ENCODE measurements at regions not wholly inside any gene's neighbourhood (a gene's known extent, or its start where the extent isn't known, plus 50 kb on each side); places are given as distances from the start of the nearest gene placed in this dataset.

GRCh38 chr13:48773531-48774275, 120.0 kb downstream of the CYSLTR2 start:
- H2AK5ac ChIP-seq (ENCODE audit: low read depth, low read length): no peak overlapping the region
- no peak overlapping the region for H3K4me2 ChIP-seq (ENCODE audit: insufficient read depth, low read length, poor library complexity, severe bottlenecking)
- H3K14ac ChIP-seq (ENCODE audit: low read length): no peak overlapping the region
- H3K23ac ChIP-seq (ENCODE audit: low read depth, low read length, poor library complexity): no peak overlapping the region
- no peak for DNase-seq (ENCODE audit: low spot score)
- H4K91ac ChIP-seq (ENCODE audit: low read depth, low read length, poor library complexity): no peak overlapping the region
- no peak overlapping the region for H3K27ac ChIP-seq (replicated peaks; ENCODE audit: low read length)
- H3K4me1 ChIP-seq (ENCODE audit: control insufficient read depth in 2 of 2, insufficient read depth in 1 of 2, low read depth in 1 of 2, low read length in 2 of 2): no peaks in the 10 kb centered on the region
- no peak overlapping the region for H3K4me3 ChIP-seq (ENCODE audit: low read length in 2 of 2)
- no peak overlapping the region for H2AFZ ChIP-seq (ENCODE audit: low read length)
- H3K36me3 ChIP-seq (replicated peaks in 1 of 2; ENCODE audit: control insufficient read depth in 2 of 2, insufficient read depth in 2 of 2, low read length in 2 of 2): no peaks in the 10 kb centered on the region
- no peak overlapping the region for H2BK12ac ChIP-seq (ENCODE audit: low read length)
- WGBS, 2 donors (ENCODE audit: extremely low coverage in 2 of 2, insufficient read length in 2 of 2, insufficient replicate concordance in 1 of 2): no CpG with 5 or more reads among the region's 2 CpGs
- no peak overlapping the region for H3K18ac ChIP-seq (ENCODE audit: low read length)
- no peaks in the 10 kb centered on the region for H3K27me3 ChIP-seq (ENCODE audit: control insufficient read depth in 3 of 3, insufficient read depth in 3 of 3, low read depth in 1 of 3, low read length in 3 of 3)
- H3K79me1 ChIP-seq (ENCODE audit: low read depth, low read length): no peaks in the 10 kb centered on the region
- H2BK120ac ChIP-seq (ENCODE audit: low read depth, low read length): no peak overlapping the region
- H2BK15ac ChIP-seq (ENCODE audit: low read length): no peak overlapping the region
- no peak overlapping the region for H3K4ac ChIP-seq (ENCODE audit: low read length)
- H3K9me3 ChIP-seq (replicated peaks in 1 of 2; ENCODE audit: control insufficient read depth in 2 of 2, insufficient read depth in 1 of 2, low read depth in 1 of 2, low read length in 2 of 2): no peaks in the 10 kb centered on the region
- H2BK5ac ChIP-seq (ENCODE audit: low read length): no peak overlapping the region
- no peak overlapping the region for H3K9ac ChIP-seq (ENCODE audit: low read depth, low read length, poor library complexity)
- no peak overlapping the region for H4K8ac ChIP-seq (ENCODE audit: low read depth, low read length)

GRCh38 chr13:48775285-48775684, 121.6 kb downstream of the CYSLTR2 start:
- no peak overlapping the region for H3K4me3 ChIP-seq (ENCODE audit: low read length in 2 of 2)
- H3K27ac ChIP-seq (replicated peaks; ENCODE audit: low read length): no peak overlapping the region
- no peak overlapping the region for H4K91ac ChIP-seq (ENCODE audit: low read depth, low read length, poor library complexity)
- no peaks in the 10 kb centered on the region for H3K36me3 ChIP-seq (replicated peaks in 1 of 2; ENCODE audit: control insufficient read depth in 2 of 2, insufficient read depth in 2 of 2, low read length in 2 of 2)
- H3K9me3 ChIP-seq (replicated peaks in 1 of 2; ENCODE audit: control insufficient read depth in 2 of 2, insufficient read depth in 1 of 2, low read depth in 1 of 2, low read length in 2 of 2): no peaks in the 10 kb centered on the region
- no peak overlapping the region for H2BK5ac ChIP-seq (ENCODE audit: low read length)
- H3K4me1 ChIP-seq (ENCODE audit: control insufficient read depth in 2 of 2, insufficient read depth in 1 of 2, low read depth in 1 of 2, low read length in 2 of 2): no peaks in the 10 kb centered on the region
- no peak overlapping the region for H2AFZ ChIP-seq (ENCODE audit: low read length)
- no peak overlapping the region for H2BK120ac ChIP-seq (ENCODE audit: low read depth, low read length)
- no peak overlapping the region for H2BK12ac ChIP-seq (ENCODE audit: low read length)
- no peaks in the 10 kb centered on the region for H3K79me1 ChIP-seq (ENCODE audit: low read depth, low read length)
- no peak overlapping the region for H3K4ac ChIP-seq (ENCODE audit: low read length)
- H3K23ac ChIP-seq (ENCODE audit: low read depth, low read length, poor library complexity): no peak overlapping the region
- DNase-seq (ENCODE audit: low spot score): no peak
- H3K4me2 ChIP-seq (ENCODE audit: insufficient read depth, low read length, poor library complexity, severe bottlenecking): no peak overlapping the region
- H2AK5ac ChIP-seq (ENCODE audit: low read depth, low read length): no peak overlapping the region
- H3K27me3 ChIP-seq (ENCODE audit: control insufficient read depth in 3 of 3, insufficient read depth in 3 of 3, low read depth in 1 of 3, low read length in 3 of 3): no peaks in the 10 kb centered on the region
- H4K8ac ChIP-seq (ENCODE audit: low read depth, low read length): no peak overlapping the region
- no peak overlapping the region for H3K14ac ChIP-seq (ENCODE audit: low read length)
- no peak overlapping the region for H3K18ac ChIP-seq (ENCODE audit: low read length)
- WGBS, 2 donors (ENCODE audit: extremely low coverage in 2 of 2, insufficient read length in 2 of 2, insufficient replicate concordance in 1 of 2): no CpG with 5 or more reads among the region's 2 CpGs
- H3K9ac ChIP-seq (ENCODE audit: low read depth, low read length, poor library complexity): no peak overlapping the region
- H2BK15ac ChIP-seq (ENCODE audit: low read length): no peak overlapping the region

- Histone ChIP-seq H3K14ac (ENCODE audit: low read length) (no peak overlapping the region), H3K4me1 (ENCODE audit: control insufficient read depth in 2 of 2, insufficient read depth in 1 of 2, low read depth in 1 of 2, low read length in 2 of 2) (no peaks in the 10 kb centered on the region), H3K4me2 (ENCODE audit: insufficient read depth, low read length, poor library complexity, severe bottlenecking) (no peak overlapping the region), H2BK120ac (ENCODE audit: low read depth, low read length) (no peak overlapping the region), H2AK5ac (ENCODE audit: low read depth, low read length) (no peak overlapping the region), H3K9me3 (replicated peaks in 1 of 2; ENCODE audit: control insufficient read depth in 2 of 2, insufficient read depth in 1 of 2, low read depth in 1 of 2, low read length in 2 of 2) (peaks cover 0 to 2% of the 10 kb centered on the region in 2 donors), H2BK5ac (ENCODE audit: low read length) (no peak overlapping the region), H3K23ac (ENCODE audit: low read depth, low read length, poor library complexity) (no peak overlapping the region), H4K8ac (ENCODE audit: low read depth, low read length) (no peak overlapping the region), H4K91ac (ENCODE audit: low read depth, low read length, poor library complexity) (no peak overlapping the region), H3K36me3 (replicated peaks in 1 of 2; ENCODE audit: control insufficient read depth in 2 of 2, insufficient read depth in 2 of 2, low read length in 2 of 2) (no peaks in the 10 kb centered on the region), H3K4ac (ENCODE audit: low read length) (no peak overlapping the region), H3K9ac (ENCODE audit: low read depth, low read length, poor library complexity) (no peak overlapping the region), H2AFZ (ENCODE audit: low read length) (no peak overlapping the region), H2BK12ac (ENCODE audit: low read length) (no peak overlapping the region), H2BK15ac (ENCODE audit: low read length) (no peak overlapping the region), H3K18ac (ENCODE audit: low read length) (no peak overlapping the region), H3K79me1 (ENCODE audit: low read depth, low read length) (no peaks in the 10 kb centered on the region), H3K27me3 (ENCODE audit: control insufficient read depth in 3 of 3, insufficient read depth in 3 of 3, low read depth in 1 of 3, low read length in 3 of 3) (no peaks in the 10 kb centered on the region), H3K27ac (replicated peaks; ENCODE audit: low read length) (no peak overlapping the region), H3K4me3 (ENCODE audit: low read length in 2 of 2) (no peak overlapping the region)
- WGBS, 2 donors (ENCODE audit: extremely low coverage in 2 of 2, insufficient read length in 2 of 2, insufficient replicate concordance in 1 of 2): no CpG with 5 or more reads among the region's 4 CpGs
- DNase-seq (ENCODE audit: low spot score): no peak
Observed at GRCh38 chr13:48775804-48776203, 122.1 kb downstream of the CYSLTR2 start.

GRCh38 chr13:48776401-48776800, 122.7 kb downstream of the CYSLTR2 start:
- DNase-seq (ENCODE audit: low spot score): no peak
- WGBS, 2 donors (ENCODE audit: extremely low coverage in 2 of 2, insufficient read length in 2 of 2, insufficient replicate concordance in 1 of 2): no CpG with 5 or more reads among the region's 1 CpG
- Histone ChIP-seq H2AFZ (ENCODE audit: low read length) (no peak overlapping the region), H3K23ac (ENCODE audit: low read depth, low read length, poor library complexity) (no peak overlapping the region), H3K79me1 (ENCODE audit: low read depth, low read length) (no peaks in the 10 kb centered on the region), H3K9ac (ENCODE audit: low read depth, low read length, poor library complexity) (no peak overlapping the region), H2BK15ac (ENCODE audit: low read length) (no peak overlapping the region), H3K27me3 (ENCODE audit: control insufficient read depth in 3 of 3, insufficient read depth in 3 of 3, low read depth in 1 of 3, low read length in 3 of 3) (no peaks in the 10 kb centered on the region), H3K4me1 (ENCODE audit: control insufficient read depth in 2 of 2, insufficient read depth in 1 of 2, low read depth in 1 of 2, low read length in 2 of 2) (no peaks in the 10 kb centered on the region), H2BK5ac (ENCODE audit: low read length) (no peak overlapping the region), H2BK12ac (ENCODE audit: low read length) (no peak overlapping the region), H3K18ac (ENCODE audit: low read length) (no peak overlapping the region), H3K4ac (ENCODE audit: low read length) (no peak overlapping the region), H2AK5ac (ENCODE audit: low read depth, low read length) (no peak overlapping the region), H3K27ac (replicated peaks; ENCODE audit: low read length) (no peak overlapping the region), H3K9me3 (replicated peaks in 1 of 2; ENCODE audit: control insufficient read depth in 2 of 2, insufficient read depth in 1 of 2, low read depth in 1 of 2, low read length in 2 of 2) (peaks cover 0 to 5% of the 10 kb centered on the region in 2 donors), H3K36me3 (replicated peaks in 1 of 2; ENCODE audit: control insufficient read depth in 2 of 2, insufficient read depth in 2 of 2, low read length in 2 of 2) (no peaks in the 10 kb centered on the region), H2BK120ac (ENCODE audit: low read depth, low read length) (no peak overlapping the region), H4K91ac (ENCODE audit: low read depth, low read length, poor library complexity) (no peak overlapping the region), H3K4me3 (ENCODE audit: low read length in 2 of 2) (no peak overlapping the region), H3K14ac (ENCODE audit: low read length) (no peak overlapping the region), H3K4me2 (ENCODE audit: insufficient read depth, low read length, poor library complexity, severe bottlenecking) (no peak overlapping the region), H4K8ac (ENCODE audit: low read depth, low read length) (no peak overlapping the region)
